NB4 (cell line): ENCODE measurements at regions not wholly inside any gene's neighbourhood (a gene's known extent, or its start where the extent isn't known, plus 50 kb on each side); places are given as distances from the start of the nearest gene placed in this dataset.

Source experiments
- CTCF ChIP-seq: IDR thresholded peaks from one replicate; pipeline ENCODE4 v1.5.1; 2012; ENCODE audit warnings: low read depth, low read length
- POLR2A ChIP-seq: IDR thresholded peaks from 2 replicates; pipeline ENCODE4 v1.6.1; 2011; ENCODE audit warnings: mild to moderate bottlenecking; ENCODE audit not compliant: insufficient read length; ENCODE audit errors: extremely low read depth

- no peak for TF ChIP-seq CTCF
- TF ChIP-seq POLR2A = no peak
These were observed 2020.8 kb upstream of the ADGRL3 start for GRCh38 chr4:59179372-59179771.
